GM23338 (cell line): ENCODE measurements at regions not wholly inside any gene's neighbourhood (a gene's known extent, or its start where the extent isn't known, plus 50 kb on each side); places are given as distances from the start of the nearest gene placed in this dataset.

Source experiments
- CREB1 ChIP-seq: fragments of 250-450 bp; sonication (Bioruptor Pico); IDR thresholded peaks from 2 replicates; pipeline ENCODE4 v1.5.0; 2020; ENCODE audit warnings: low read depth, mild to moderate bottlenecking, moderate library complexity
- CTCF ChIP-seq, 2 experiments: fragments of 200-600 bp in 1 of 2; sonication (generic) in 1 of 2; conservative IDR thresholded peaks; 2 replicates each; pipeline versions ENCODE4 v1.5.1 to v1.6.1; 2016 to 2017; ENCODE audit warnings: antibody characterized with exemption in 2 of 2, low read depth in 2 of 2, mild to moderate bottlenecking in 2 of 2, moderate library complexity in 1 of 2
- ETS1 ChIP-seq: IDR thresholded peaks from 2 replicates; pipeline ENCODE4 v1.6.1; 2016; ENCODE audit warnings: antibody characterized with exemption
- EZH2 ChIP-seq: fragments of 200-600 bp; sonication (generic); IDR thresholded peaks from one replicate; pipeline ENCODE4 v1.8.0; 2017; ENCODE audit warnings: antibody characterized with exemption, mild to moderate bottlenecking, low read depth; ENCODE audit not compliant: unreplicated experiment
- JUNB ChIP-seq: IDR thresholded peaks from one replicate; pipeline ENCODE4 v1.6.1; 2016; ENCODE audit warnings: antibody characterized with exemption; ENCODE audit not compliant: unreplicated experiment
- ZNF462 ChIP-seq: fragments of 250-450 bp; sonication (Bioruptor Pico); IDR thresholded peaks from 2 replicates; pipeline ENCODE4 v1.5.0; 2020; ENCODE audit warnings: mild to moderate bottlenecking, moderate library complexity

GRCh38 chrX:69321006-69321655, 155.9 kb upstream of the PJA1 start:
- TF ChIP-seq CTCF (conservative IDR thresholded peaks at IDR 0.05; ENCODE audit: low read depth in 2 of 2) (no peak), ZNF462 (CRISPR knock-in tag) (no peak), JUNB (no peak), EZH2 (no peak), CREB1 (CRISPR knock-in tag) (no peak), ETS1 (no peak)
